CD14-positive monocyte (primary cell): ENCODE measurements at regions not wholly inside any gene's neighbourhood (a gene's known extent, or its start where the extent isn't known, plus 50 kb on each side); places are given as distances from the start of the nearest gene placed in this dataset.

Experiments used
- DNase-seq, 3 donors: peaks; one replicate each; pipeline ENCODE4 v3.0.0-alpha.2; 2011 to 2022
- H2AFZ ChIP-seq: 2 replicates; pipeline ENCODE4 v1.6.0; 2012; ENCODE audit warnings: mild to moderate bottlenecking, low read depth, low read length, inconsistent platforms; ENCODE audit not compliant: insufficient read depth, poor library complexity, severe bottlenecking
- H3K27ac ChIP-seq, 2 donors: 1 replicate in 1 of 2; 2 replicates in 1 of 2; pipeline ENCODE4 v1.5.1; 2012 to 2013; ENCODE audit warnings: low read length in 2 of 2, control low read depth in 1 of 2, inconsistent platforms in 1 of 2, low read depth in 1 of 2, mild to moderate bottlenecking in 1 of 2
- H3K27me3 ChIP-seq, 2 donors: one replicate each; pipeline versions ENCODE4 v1.6.0 to v1.6.1; 2011 to 2013; ENCODE audit warnings: low read length in 2 of 2; ENCODE audit not compliant: control insufficient read depth in 2 of 2, insufficient read depth in 2 of 2
- H3K36me3 ChIP-seq, 2 donors: replicated peaks in 1 of 2; 1 replicate in 1 of 2; 2 replicates in 1 of 2; pipeline versions ENCODE4 v1.5.1 to v1.6.1; 2012 to 2013; ENCODE audit warnings: low read length in 2 of 2, control low read depth in 1 of 2, inconsistent platforms in 1 of 2, mild to moderate bottlenecking in 1 of 2; ENCODE audit not compliant: insufficient read depth in 2 of 2, control insufficient read depth in 1 of 2
- H3K4me1 ChIP-seq, 2 donors: 1 replicate in 1 of 2; 2 replicates in 1 of 2; pipeline versions ENCODE4 v1.5.1 to v1.6.1; 2012 to 2013; ENCODE audit warnings: low read length in 2 of 2, control low read depth in 1 of 2, inconsistent platforms in 1 of 2, mild to moderate bottlenecking in 1 of 2, moderate library complexity in 1 of 2; ENCODE audit not compliant: insufficient read depth in 2 of 2, control insufficient read depth in 1 of 2
- H3K4me2 ChIP-seq: replicated peaks from 2 replicates; pipeline ENCODE3; 2012; ENCODE audit warnings: low read length, moderate library complexity, mild to moderate bottlenecking; ENCODE audit not compliant: poor library complexity, severe bottlenecking; ENCODE audit errors: extremely low read depth
- H3K4me3 ChIP-seq, 3 experiments: fragments of 200-600 bp in 1 of 3; sonication (generic) in 1 of 3; replicated peaks in 1 of 3; 1 replicate in 2 of 3; 2 replicates in 1 of 3; pipeline ENCODE4 v1.5.1; 2011 to 2013; ENCODE audit warnings: low read length in 3 of 3, mild to moderate bottlenecking in 3 of 3, control low read depth in 2 of 3, low read depth in 2 of 3, inconsistent platforms in 1 of 3, moderate library complexity in 1 of 3
- H3K79me2 ChIP-seq: 2 replicates; pipeline ENCODE4 v1.6.0; 2012; ENCODE audit warnings: mild to moderate bottlenecking, control low read depth, inconsistent platforms, low read length, moderate library complexity; ENCODE audit not compliant: insufficient read depth
- H3K9ac ChIP-seq: 2 replicates; pipeline ENCODE4 v1.6.0; 2017; ENCODE audit warnings: low read length, mild to moderate bottlenecking; ENCODE audit not compliant: insufficient read depth, poor library complexity, severe bottlenecking
- H3K9me3 ChIP-seq, 2 donors: replicated peaks in 1 of 2; 1 replicate in 1 of 2; 2 replicates in 1 of 2; pipeline versions ENCODE4 v1.5.1 to v1.6.1; 2012 to 2013; ENCODE audit warnings: low read length in 2 of 2, control low read depth in 1 of 2; ENCODE audit not compliant: control insufficient read depth in 1 of 2, insufficient read depth in 1 of 2
- H4K20me1 ChIP-seq: 2 replicates; pipeline ENCODE4 v1.6.0; 2012; ENCODE audit warnings: mild to moderate bottlenecking, low read length, control low read depth, moderate library complexity; ENCODE audit not compliant: insufficient read depth
- H3K27ac Mint-ChIP-seq, 7 donors: one replicate each; pipeline ENCODE4 v1.8.0; 2020; ENCODE audit warnings: mild to moderate bottlenecking in 7 of 7, mixed read lengths in 7 of 7, moderate library complexity in 6 of 7, inconsistent platforms in 2 of 7
- H3K27me3 Mint-ChIP-seq, 3 donors: one replicate each; pipeline ENCODE4 v1.8.0; 2021 to 2022; ENCODE audit warnings: low read depth in 3 of 3, mild to moderate bottlenecking in 3 of 3, mixed read lengths in 3 of 3, moderate library complexity in 3 of 3, inconsistent platforms in 1 of 3
- H3K36me3 Mint-ChIP-seq, 2 donors: one replicate each; pipeline ENCODE4 v1.8.0; 2020; ENCODE audit warnings: mixed read lengths in 2 of 2, inconsistent platforms in 1 of 2, mild to moderate bottlenecking in 1 of 2
- H3K4me1 Mint-ChIP-seq: one replicate; pipeline ENCODE4 v1.8.0; 2020; ENCODE audit warnings: mild to moderate bottlenecking, mixed read lengths
- H3K4me3 Mint-ChIP-seq, 2 donors: one replicate each; pipeline ENCODE4 v1.8.0; 2020; ENCODE audit warnings: mild to moderate bottlenecking in 2 of 2, mixed read lengths in 2 of 2, moderate library complexity in 1 of 2
- H3K9me3 Mint-ChIP-seq, 7 donors: one replicate each; pipeline ENCODE4 v1.8.0; 2020 to 2022; ENCODE audit warnings: mixed read lengths in 7 of 7, mild to moderate bottlenecking in 6 of 7, moderate library complexity in 6 of 7, inconsistent platforms in 2 of 7
- CTCF ChIP-seq: fragments of 200-600 bp; IDR thresholded peaks from one replicate; pipeline ENCODE4 v1.8.0; 2022; ENCODE audit warnings: antibody characterized with exemption, mild to moderate bottlenecking
- WGBS: methylation state at CpG from one replicate; pipeline ENCODE4 v1.1.5; 2013; ENCODE audit warnings: missing lambda C conversion rate; ENCODE audit not compliant: insufficient coverage; 5-methylcytosine and 5-hydroxymethylcytosine counted together
- intact Hi-C, 2 donors: fragments of 100-400 bp; cut with micrococcal nuclease; formaldehyde crosslinking; loops; one replicate each; pipeline versions ENCODE4 v1.15.0 to v1.15.1; 2023

GRCh38 chr11:70702040-70702648 is 303.8 kb downstream of the CTTN start:
- no peak overlapping the region for H3K4me3 Mint-ChIP-seq
- no peaks in the 10 kb centered on the region for H3K4me1 ChIP-seq
- H3K4me1 Mint-ChIP-seq: no peaks in the 10 kb centered on the region
- H3K27ac ChIP-seq: no peak overlapping the region
- no peaks in the 10 kb centered on the region for H3K36me3 ChIP-seq
- H3K4me2 ChIP-seq: no peak overlapping the region
- H3K27ac Mint-ChIP-seq: no peak overlapping the region
- H3K9ac ChIP-seq: no peak overlapping the region
- no peaks in the 10 kb centered on the region for H3K36me3 Mint-ChIP-seq
- no peaks in the 10 kb centered on the region for H3K27me3 ChIP-seq
- no peak for TF ChIP-seq CTCF
- H3K9me3 ChIP-seq: no peaks in the 10 kb centered on the region
- no peak overlapping the region for H2AFZ ChIP-seq
- peaks cover 0 to 3% (median 0%) of the 10 kb centered on the region in 3 donors for H3K27me3 Mint-ChIP-seq
- intact Hi-C loops: no loop called here
- no peaks in the 10 kb centered on the region for H3K79me2 ChIP-seq
- no peaks in the 10 kb centered on the region for H4K20me1 ChIP-seq
- no peak overlapping the region for H3K4me3 ChIP-seq
- H3K9me3 Mint-ChIP-seq: peaks cover 0 to 2% (median 0%) of the 10 kb centered on the region in 7 donors
- no peak for DNase-seq
- 95% methylated on average over 4 of the region's 4 CpGs for WGBS

- Mint-ChIP-seq H3K27me3 (peaks cover 0 to 3% (median 0%) of the 10 kb centered on the region in 3 donors), H3K9me3 (peaks cover 0 to 2% (median 0%) of the 10 kb centered on the region in 7 donors), H3K36me3 (no peaks in the 10 kb centered on the region), H3K27ac (no peak overlapping the region), H3K4me3 (no peak overlapping the region), H3K4me1 (no peaks in the 10 kb centered on the region)
- Histone ChIP-seq H3K27ac (no peak overlapping the region), H3K9me3 (no peaks in the 10 kb centered on the region), H3K79me2 (no peaks in the 10 kb centered on the region), H3K4me1 (no peaks in the 10 kb centered on the region), H3K4me2 (no peak overlapping the region), H3K27me3 (no peaks in the 10 kb centered on the region), H4K20me1 (no peaks in the 10 kb centered on the region), H3K4me3 (no peak overlapping the region), H3K36me3 (no peaks in the 10 kb centered on the region), H2AFZ (no peak overlapping the region), H3K9ac (no peak overlapping the region)
- no peak for DNase-seq
- WGBS: 82% methylated on average over 17 of the region's 21 CpGs
- intact Hi-C loops: no loop called here
- TF ChIP-seq CTCF: no peak
Observed at GRCh38 chr11:70703141-70704064, 305.1 kb downstream of the CTTN start.
